Lung microvascular endothelial cell (primary cell): ENCODE measurements at regions not wholly inside any gene's neighbourhood (a gene's known extent, or its start where the extent isn't known, plus 50 kb on each side); places are given as distances from the start of the nearest gene placed in this dataset.
A peak's percentile ranks its signal among the peaks of the same experiment; 100 is the strongest.
"Not testable (repeated sequence)": the region's sequence is repeated elsewhere in the genome, so short reads cannot be mapped to it uniquely, and the experiment has no call there.

ENCODE experiments used
- DNase-seq, 2 donors: peaks; one replicate each; pipeline versions ENCODE4 v3.0.0 to v3.0.0-alpha.2; 2010; ENCODE audit warnings: low read depth in 2 of 2

- not testable (repeated sequence) for DNase-seq
These were observed 275.1 kb downstream of the EN1 start for GRCh38 chr2:118572380-118572779.

DNA sequence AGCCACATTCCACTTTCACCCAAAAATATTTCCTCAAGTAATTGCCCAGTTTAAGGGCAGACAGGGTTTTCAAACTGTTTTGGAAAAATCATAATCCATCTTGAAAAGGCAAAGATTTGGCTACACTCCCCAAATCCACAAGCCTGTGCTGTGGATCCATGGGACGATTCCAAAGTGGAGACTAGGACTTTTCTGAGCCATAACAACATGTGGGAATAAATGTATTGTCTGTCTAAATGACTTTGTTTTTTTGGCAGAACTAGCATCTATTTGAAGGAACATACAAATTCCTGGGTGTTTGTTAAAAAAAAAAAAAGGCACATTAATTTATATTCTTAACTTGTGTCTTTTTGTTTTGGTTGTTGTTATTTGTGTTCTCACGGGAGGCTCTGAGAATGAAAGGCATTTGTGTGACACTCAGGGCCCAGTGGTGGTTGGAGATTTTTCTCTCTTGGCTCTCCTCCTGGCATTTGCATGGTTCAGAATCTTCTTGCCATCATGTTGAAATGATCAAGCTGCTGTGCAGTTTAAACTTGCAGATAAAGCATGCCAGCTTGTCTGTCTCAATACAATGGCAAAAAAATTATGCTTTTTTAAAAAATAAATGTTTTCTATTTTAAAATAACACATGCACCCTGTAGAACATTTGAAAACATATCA is 277.4 kb downstream of the EN1 start:
- no peak for DNase-seq

DNA sequence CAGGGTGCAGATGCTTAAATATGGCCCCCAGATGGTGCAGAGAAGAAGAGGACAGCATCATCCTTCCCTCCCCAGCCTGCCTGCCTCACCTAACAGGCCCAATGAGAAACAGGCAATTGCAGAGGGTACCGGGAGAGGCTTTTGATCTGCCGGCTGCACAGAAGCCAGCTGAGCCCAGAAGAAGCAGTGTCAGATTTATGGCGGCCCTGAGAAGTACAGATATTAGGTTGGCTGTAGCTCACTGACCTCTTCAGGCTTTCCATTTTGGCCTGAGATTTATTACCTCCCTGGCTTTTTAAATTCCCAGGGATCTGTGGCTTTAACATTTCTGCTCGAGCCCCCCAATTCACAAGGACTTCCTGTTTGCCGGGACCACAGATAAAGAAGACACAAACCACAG is 278.7 kb downstream of the EN1 start:
- no peak for DNase-seq

- no peak for DNase-seq
These were observed 281.5 kb downstream of the EN1 start for GRCh38 chr2:118565786-118566540.

- DNase-seq: no peak
These were observed 282.1 kb downstream of the EN1 start for GRCh38 chr2:118565301-118565700.

GRCh38 chr2:118562144-118562543 is 285.3 kb downstream of the EN1 start:
- DNase-seq: no peak

GRCh38 chr2:118558846-118559245 is 288.6 kb downstream of the EN1 start:
- no peak for DNase-seq

GRCh38 chr2:118557791-118558190 is 289.7 kb downstream of the EN1 start:
- no peak for DNase-seq

- DNase-seq: no peak
These were observed 290.4 kb downstream of the EN1 start for GRCh38 chr2:118557016-118557415.

GRCh38 chr2:118554616-118555015 is 292.8 kb downstream of the EN1 start:
- no peak for DNase-seq

DNA sequence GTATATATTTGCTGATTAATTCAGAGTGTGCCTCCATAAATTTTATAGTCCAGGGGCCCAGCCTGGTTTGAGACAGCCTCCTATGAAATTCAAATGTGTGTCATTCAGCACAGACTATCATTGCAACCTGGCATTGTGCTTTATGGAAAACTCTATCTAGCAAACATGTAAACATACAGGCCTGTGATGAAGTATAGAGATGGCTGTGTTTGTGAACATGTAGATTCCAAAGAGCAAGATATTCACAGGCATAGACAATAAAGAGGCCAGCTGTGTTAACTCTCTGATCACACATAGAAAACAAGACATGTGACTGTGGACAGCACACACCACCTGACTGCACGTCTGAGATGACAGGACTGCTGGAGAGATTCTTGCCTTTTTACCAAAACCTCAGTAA is 297.9 kb downstream of the EN1 start:
- no peak for DNase-seq

GRCh38 chr2:118548880-118549488 is 298.5 kb downstream of the EN1 start:
- DNase-seq: no peak

- DNase-seq: peak; percentile 15 to 38
These were observed 308.2 kb downstream of the EN1 start for GRCh38 chr2:118539290-118539689.

- DNase-seq: no peak
These were observed 311.1 kb downstream of the EN1 start for GRCh38 chr2:118536306-118536705.

- DNase-seq: no peak
These were observed 311.6 kb downstream of the EN1 start for GRCh38 chr2:118535818-118536212.

GRCh38 chr2:118535171-118535817 is 312.2 kb downstream of the EN1 start:
- no peak for DNase-seq

DNA sequence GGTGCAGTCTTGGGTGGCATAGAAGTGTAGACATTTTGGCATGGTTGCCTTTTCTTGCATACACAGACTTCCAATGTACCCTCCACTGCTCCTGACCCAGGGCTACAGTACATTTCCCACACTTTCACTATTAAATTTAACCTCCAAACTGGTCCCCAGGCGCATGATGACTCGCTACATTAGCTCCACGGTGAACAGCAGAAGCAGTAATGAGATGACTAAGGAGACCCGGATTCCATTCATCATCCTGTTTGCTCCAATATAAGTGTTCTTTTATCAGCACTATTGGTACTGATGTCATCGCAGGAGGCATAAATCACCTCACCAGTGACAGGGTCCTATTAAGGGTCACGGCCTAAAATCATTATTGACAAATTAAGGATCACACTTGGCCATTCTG is 316.5 kb downstream of the EN1 start:
- no peak for DNase-seq

DNA sequence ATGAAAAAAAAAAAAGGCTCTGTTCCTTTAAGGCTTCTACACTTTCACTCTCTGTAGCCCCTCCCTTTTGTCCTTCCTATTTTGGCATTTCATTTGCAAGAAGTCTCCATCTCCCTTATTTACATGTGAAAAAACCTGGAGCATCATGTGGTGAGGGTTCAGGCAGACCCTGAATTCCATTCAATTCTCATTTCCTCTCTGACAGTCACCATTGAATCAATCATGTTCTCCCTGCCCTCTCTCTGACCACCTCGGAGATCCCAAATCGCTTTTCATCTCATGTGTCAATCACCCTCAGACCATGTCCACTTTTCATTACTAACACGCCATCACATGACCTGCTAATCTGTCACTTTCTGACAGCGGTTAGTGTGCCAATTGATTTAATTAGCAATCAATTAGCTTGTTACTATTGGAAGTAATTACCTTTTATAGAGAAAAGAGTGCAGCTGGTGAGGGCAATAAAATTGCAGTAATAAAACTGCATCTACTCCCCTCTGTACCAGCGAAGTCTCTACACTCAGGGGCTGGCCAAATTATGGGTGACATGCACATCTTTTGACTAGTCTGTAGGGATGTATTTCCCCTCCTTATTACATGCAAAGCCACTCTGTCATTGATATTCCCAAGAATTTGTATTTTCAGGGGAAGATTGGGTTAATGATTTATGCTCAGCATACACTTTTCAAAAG is 317.4 kb downstream of the EN1 start:
- DNase-seq: no peak

GRCh38 chr2:118527571-118527970 is 319.9 kb downstream of the EN1 start:
- DNase-seq: no peak

DNA sequence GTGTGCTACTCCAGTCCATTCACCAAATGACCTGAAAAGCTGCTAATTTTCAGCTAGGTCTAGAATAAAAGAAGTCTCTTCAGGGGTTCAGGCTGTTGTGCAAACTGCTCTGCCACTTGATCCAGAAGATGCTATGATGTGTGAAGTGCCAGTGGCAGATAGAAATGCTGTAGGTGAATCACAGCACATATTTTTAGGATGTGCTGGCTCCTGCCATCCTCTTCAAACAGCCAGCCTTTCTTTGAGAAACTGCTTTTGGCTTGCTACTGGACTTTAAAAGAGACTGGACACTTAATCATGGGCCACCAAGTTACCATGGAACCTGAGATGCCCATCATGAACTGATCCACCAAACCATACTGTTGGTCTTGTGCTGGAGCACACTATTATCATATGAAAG is 322.1 kb downstream of the EN1 start:
- no peak for DNase-seq

GRCh38 chr2:118524911-118525310 is 322.5 kb downstream of the EN1 start:
- DNase-seq: no peak

DNA sequence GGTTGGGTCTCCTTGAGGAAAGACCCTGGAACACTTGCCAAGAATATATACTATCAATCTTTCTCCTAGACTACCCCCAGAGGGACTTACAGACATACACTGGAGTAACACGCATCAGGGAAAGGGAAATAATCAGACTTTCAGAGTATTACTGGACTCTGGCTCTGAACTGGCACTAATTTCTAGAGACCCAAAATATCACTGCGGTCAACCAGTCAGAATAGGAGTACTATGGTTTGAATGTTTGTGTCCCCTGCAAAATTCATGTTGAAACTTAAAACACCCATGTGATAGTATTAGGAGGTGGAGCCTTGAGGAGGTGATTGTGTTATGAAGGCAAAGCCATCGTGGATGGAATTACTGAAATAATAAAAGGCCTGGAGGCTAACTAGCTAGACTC is 323.7 kb downstream of the EN1 start:
- DNase-seq: no peak
